ENCODE measurements at regions not wholly inside any gene's neighbourhood (a gene's known extent, or its start where the extent isn't known, plus 50 kb on each side); places are given as distances from the start of the nearest gene placed in this dataset.

DNA sequence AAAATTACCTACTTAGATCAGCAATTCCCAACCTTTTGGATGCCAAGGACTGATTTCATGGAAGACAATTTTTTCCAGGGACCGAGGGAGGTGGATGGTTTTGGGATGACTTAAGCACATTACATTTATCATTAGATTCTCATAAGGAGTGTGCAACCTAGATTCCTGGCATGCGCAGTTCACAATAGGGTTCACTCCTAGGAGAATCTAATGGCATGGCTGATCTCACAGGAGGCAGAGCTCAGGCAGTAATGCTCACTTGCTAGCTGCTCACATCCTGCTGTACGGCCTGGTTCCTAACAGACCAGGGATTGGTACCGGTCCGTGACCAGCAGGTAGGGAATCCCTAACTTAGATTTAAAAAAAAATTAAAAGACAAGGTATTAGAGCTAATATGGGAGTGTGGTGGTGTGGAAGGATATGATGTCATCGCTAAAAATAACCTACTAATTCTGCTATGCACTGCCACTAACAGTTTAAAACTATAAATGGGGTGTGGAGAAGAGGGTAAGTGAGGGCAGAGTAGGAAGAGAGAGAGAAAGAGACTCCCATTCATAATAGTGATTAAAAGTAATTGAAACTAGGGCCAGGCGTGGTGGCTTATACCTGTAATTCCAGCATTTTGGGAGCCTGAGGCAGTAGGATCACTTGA is 282.7 kb downstream of the BAMBI start:
- H3F3A ChIP-seq (ENCODE audit: insufficient read depth, low read length): no peaks in the 10 kb centered on the region
- H3K36me3 ChIP-seq (ENCODE audit: insufficient read depth, low read length): no peaks in the 10 kb centered on the region
- no peaks in the 10 kb centered on the region for H3K9me3 ChIP-seq (ENCODE audit: low read length)
- no peak overlapping the region for H3K4me3 ChIP-seq (ENCODE audit: low read depth, low read length, poor library complexity, severe bottlenecking)
- no peaks in the 10 kb centered on the region for H3K27me3 ChIP-seq (ENCODE audit: insufficient read depth, low read length)
- TF ChIP-seq EZH2 (IDR thresholded peaks at IDR 0.05; ENCODE audit: borderline replicate concordance, low read length): no peak
- TF ChIP-seq, protein P1, sequence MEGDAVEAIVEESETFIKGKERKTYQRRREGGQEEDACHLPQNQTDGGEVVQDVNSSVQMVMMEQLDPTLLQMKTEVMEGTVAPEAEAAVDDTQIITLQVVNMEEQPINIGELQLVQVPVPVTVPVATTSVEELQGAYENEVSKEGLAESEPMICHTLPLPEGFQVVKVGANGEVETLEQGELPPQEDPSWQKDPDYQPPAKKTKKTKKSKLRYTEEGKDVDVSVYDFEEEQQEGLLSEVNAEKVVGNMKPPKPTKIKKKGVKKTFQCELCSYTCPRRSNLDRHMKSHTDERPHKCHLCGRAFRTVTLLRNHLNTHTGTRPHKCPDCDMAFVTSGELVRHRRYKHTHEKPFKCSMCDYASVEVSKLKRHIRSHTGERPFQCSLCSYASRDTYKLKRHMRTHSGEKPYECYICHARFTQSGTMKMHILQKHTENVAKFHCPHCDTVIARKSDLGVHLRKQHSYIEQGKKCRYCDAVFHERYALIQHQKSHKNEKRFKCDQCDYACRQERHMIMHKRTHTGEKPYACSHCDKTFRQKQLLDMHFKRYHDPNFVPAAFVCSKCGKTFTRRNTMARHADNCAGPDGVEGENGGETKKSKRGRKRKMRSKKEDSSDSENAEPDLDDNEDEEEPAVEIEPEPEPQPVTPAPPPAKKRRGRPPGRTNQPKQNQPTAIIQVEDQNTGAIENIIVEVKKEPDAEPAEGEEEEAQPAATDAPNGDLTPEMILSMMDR (IDR thresholded peaks at IDR 0.05; ENCODE audit: low read length): no peak
- H3K27ac ChIP-seq (ENCODE audit: low read depth, low read length, poor library complexity, severe bottlenecking): no peak overlapping the region
- no peaks in the 10 kb centered on the region for H3K4me1 ChIP-seq (ENCODE audit: insufficient read depth, low read length, severe bottlenecking)
- no peak overlapping the region for H2AFZ ChIP-seq (ENCODE audit: low read length)
- H4K20me1 ChIP-seq (ENCODE audit: insufficient read depth, low read length): no peaks in the 10 kb centered on the region
- no peaks in the 10 kb centered on the region for H3K9me2 ChIP-seq (ENCODE audit: low read depth, low read length)
- no peak overlapping the region for H3K9ac ChIP-seq (ENCODE audit: low read length)
- no peak overlapping the region for H3K4me2 ChIP-seq (ENCODE audit: low read length)
- no peaks in the 10 kb centered on the region for H3K79me2 ChIP-seq (ENCODE audit: insufficient read depth, low read length)

DNA sequence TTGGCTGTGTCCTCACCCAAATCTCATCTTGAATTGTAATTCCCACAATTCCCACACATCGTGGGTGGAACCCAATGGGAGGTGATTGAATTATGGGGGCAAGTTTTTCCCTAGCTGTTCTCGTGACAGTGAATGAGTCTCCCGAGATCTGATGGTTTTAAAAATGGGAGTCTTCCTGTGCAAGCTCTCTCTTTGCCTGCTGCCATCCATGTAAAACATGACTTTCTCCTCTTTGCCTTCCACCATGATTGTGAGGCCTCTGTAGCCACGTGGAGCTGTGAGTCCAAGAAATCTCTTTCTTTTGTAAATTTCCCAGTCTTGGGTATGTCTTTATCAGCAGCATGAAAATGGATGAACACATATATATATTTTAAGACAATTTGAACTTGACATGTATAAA is 285.4 kb downstream of the BAMBI start:
- no peaks in the 10 kb centered on the region for H3K79me2 ChIP-seq (ENCODE audit: insufficient read depth, low read length)
- H3K4me3 ChIP-seq (ENCODE audit: low read depth, low read length, poor library complexity, severe bottlenecking): no peak overlapping the region
- TF ChIP-seq, protein P1 (IDR thresholded peaks at IDR 0.05; ENCODE audit: low read length): no peak
- no peak for TF ChIP-seq EZH2 (IDR thresholded peaks at IDR 0.05; ENCODE audit: borderline replicate concordance, low read length)
- no peaks in the 10 kb centered on the region for H3K9me2 ChIP-seq (ENCODE audit: low read depth, low read length)
- H2AFZ ChIP-seq (ENCODE audit: low read length): no peak overlapping the region
- H3K9ac ChIP-seq (ENCODE audit: low read length): no peak overlapping the region
- no peak overlapping the region for H3K4me2 ChIP-seq (ENCODE audit: low read length)
- no peaks in the 10 kb centered on the region for H3K9me3 ChIP-seq (ENCODE audit: low read length)
- H3K36me3 ChIP-seq (ENCODE audit: insufficient read depth, low read length): no peaks in the 10 kb centered on the region
- H3F3A ChIP-seq (ENCODE audit: insufficient read depth, low read length): no peaks in the 10 kb centered on the region
- no peaks in the 10 kb centered on the region for H3K4me1 ChIP-seq (ENCODE audit: insufficient read depth, low read length, severe bottlenecking)
- H4K20me1 ChIP-seq (ENCODE audit: insufficient read depth, low read length): no peaks in the 10 kb centered on the region
- H3K27ac ChIP-seq (ENCODE audit: low read depth, low read length, poor library complexity, severe bottlenecking): no peak overlapping the region
- no peaks in the 10 kb centered on the region for H3K27me3 ChIP-seq (ENCODE audit: insufficient read depth, low read length)

DNA sequence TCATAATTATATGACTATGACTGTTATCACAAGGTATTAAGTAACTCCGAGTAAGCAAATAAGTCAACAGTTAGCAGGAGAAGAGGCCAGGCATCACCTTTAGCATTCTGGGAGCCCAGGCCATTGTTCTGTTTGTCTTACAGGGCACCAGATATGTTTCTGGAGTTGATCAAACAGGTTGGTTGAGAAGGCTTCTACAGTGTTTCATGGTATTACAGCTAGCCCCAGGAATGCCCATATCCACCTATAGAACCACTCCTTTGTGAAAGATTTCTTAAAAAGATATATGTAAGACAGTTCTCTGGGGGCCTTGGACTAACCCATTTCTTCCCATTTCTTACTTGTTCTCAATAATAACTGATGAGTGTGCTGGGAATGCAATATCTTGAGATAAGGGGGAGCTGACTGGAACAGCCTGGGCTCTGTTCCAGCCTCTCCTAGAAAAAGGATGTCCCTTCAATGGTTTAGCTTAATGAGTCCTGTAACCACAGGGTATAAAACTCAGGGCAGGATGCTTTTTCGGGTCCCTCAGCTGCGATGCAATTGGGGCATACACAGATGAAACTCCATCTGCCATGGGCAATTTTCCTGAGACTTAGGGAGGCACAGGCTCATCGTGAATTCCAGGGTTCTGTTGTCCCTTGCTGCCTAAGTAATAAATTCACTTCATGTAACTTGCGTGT is 286.4 kb downstream of the BAMBI start:
- H3K27ac ChIP-seq (ENCODE audit: low read depth, low read length, poor library complexity, severe bottlenecking): no peak overlapping the region
- H3K27me3 ChIP-seq (ENCODE audit: insufficient read depth, low read length): no peaks in the 10 kb centered on the region
- H3K79me2 ChIP-seq (ENCODE audit: insufficient read depth, low read length): no peaks in the 10 kb centered on the region
- no peaks in the 10 kb centered on the region for H3K9me3 ChIP-seq (ENCODE audit: low read length)
- H3K9me2 ChIP-seq (ENCODE audit: low read depth, low read length): no peaks in the 10 kb centered on the region
- no peak overlapping the region for H2AFZ ChIP-seq (ENCODE audit: low read length)
- no peak overlapping the region for H3K4me3 ChIP-seq (ENCODE audit: low read depth, low read length, poor library complexity, severe bottlenecking)
- no peak overlapping the region for H3K4me2 ChIP-seq (ENCODE audit: low read length)
- no peak overlapping the region for H3K9ac ChIP-seq (ENCODE audit: low read length)
- TF ChIP-seq EZH2 (IDR thresholded peaks at IDR 0.05; ENCODE audit: borderline replicate concordance, low read length): no peak
- TF ChIP-seq, protein P1 (IDR thresholded peaks at IDR 0.05; ENCODE audit: low read length): no peak
- H4K20me1 ChIP-seq (ENCODE audit: insufficient read depth, low read length): no peaks in the 10 kb centered on the region
- no peaks in the 10 kb centered on the region for H3K4me1 ChIP-seq (ENCODE audit: insufficient read depth, low read length, severe bottlenecking)
- no peaks in the 10 kb centered on the region for H3F3A ChIP-seq (ENCODE audit: insufficient read depth, low read length)
- no peaks in the 10 kb centered on the region for H3K36me3 ChIP-seq (ENCODE audit: insufficient read depth, low read length)

Measured in OCI-LY1 (cell line).